ENCODE measurements at regions not wholly inside any gene's neighbourhood (a gene's known extent, or its start where the extent isn't known, plus 50 kb on each side); places are given as distances from the start of the nearest gene placed in this dataset.
"Not testable (repeated sequence)": the region's sequence is repeated elsewhere in the genome, so short reads cannot be mapped to it uniquely, and the experiment has no call there.

- no peak for DNase-seq
These were observed 155.0 kb upstream of the SULF2 start for GRCh38 chr20:47940101-47940813.

GRCh38 chr20:47936612-47937011 lies 151.3 kb upstream of the SULF2 start:
- no peak for DNase-seq

DNA sequence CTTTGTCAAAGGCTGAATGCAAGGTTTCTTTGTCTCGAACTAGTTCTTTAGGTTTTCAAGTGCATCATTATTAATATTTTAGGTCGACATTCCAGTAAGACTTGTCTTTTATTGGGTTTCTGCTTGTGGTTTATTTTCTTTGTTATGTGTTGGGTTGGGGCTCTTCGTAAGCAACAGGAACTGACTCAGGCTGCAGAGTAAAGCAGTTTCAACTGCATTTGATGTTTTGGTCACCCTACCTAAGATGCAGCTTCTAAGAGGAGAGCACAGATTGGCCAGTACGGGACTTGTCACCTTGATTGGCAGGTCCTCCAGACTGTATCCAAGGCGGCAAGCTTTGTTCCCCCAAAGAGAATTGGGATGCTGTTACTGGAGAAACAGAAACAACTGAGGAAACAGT lies 149.5 kb upstream of the SULF2 start:
- DNase-seq, result no peak

DNA sequence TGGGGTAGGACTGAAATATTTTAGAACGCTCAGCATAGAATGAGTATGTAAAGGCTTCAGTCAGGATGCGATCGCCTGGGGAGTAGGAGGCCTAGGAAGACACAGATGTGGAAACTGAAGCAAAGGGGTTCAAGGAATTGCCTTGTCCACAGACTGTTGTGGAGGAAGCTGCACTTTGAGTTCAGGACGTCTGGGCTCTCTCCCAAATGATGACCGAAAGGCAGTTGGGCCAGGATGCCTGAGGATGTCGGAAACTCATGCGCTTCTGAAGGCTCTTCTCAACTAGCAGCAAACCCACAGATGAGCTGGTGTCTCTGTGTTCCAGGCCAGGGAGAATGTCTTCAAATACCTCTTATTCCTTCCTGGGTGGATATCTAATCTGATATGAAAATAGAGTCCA lies 146.2 kb upstream of the SULF2 start:
- DNase-seq, result no peak

DNA sequence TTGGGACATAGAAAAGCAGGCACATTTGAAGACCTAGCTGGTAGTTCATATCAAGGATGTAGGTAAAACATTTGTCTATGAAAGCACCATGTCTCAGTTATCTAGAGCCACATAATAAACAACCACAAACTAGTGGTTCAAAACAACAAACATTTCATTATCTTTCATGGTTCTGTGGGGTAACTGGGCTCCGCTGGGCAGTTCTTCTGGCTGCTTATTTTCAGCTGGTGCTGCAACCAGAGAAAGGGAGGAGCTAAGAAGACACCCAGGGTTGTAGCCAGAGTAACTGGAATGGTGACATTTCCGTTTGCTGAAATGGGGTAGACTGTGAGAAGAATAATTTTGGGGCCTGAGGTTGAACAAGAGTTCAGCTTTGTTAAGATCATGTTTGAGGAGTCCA lies 145.7 kb upstream of the SULF2 start:
- DNase-seq, result no peak

GRCh38 chr20:47929368-47930115 lies 144.3 kb upstream of the SULF2 start:
- no peak for DNase-seq

DNA sequence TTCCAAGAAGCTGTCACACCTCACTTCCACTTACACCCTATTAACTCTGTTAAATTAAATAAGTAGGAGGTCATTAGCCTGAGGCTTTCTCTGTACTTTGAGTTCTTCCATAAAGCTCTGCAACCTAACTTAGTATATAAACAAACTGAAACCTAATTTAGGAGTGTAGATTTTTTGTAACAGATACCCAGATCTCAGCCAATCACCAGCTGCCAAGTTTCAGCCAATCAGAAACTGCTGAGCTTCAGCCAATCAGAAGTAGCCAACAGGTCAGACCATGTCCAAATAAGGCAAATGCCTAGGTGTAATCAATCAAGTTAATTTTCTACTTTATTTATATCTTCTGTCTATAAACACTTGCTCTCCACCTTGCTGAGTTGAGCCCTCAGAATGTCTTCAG lies 142.7 kb upstream of the SULF2 start:
- no peak for DNase-seq

GRCh38 chr20:47927385-47927851 lies 142.1 kb upstream of the SULF2 start:
- DNase-seq, result no peak

- DNase-seq, result no peak
These were observed 141.4 kb upstream of the SULF2 start for GRCh38 chr20:47926731-47927130.

DNA sequence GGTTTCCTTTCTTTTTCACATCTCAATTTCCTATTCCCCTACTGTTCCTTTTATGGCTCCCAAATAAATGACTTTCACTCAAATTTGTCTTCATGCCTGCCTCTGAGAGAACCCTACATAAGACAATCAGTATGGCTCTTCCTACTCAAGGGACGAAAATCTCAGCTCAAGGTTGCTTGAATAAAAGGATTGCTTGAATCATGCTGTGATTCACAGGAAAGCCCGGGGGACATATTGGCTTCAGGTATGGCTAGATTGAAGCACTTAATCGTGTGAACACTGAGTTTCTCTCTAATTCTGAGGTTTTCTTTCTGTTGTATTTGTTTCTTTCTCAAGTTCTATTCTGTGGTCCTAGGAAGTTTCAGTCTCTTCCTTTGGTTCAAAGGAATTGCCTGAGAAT lies 140.3 kb upstream of the SULF2 start:
- DNase-seq, result no peak

DNA sequence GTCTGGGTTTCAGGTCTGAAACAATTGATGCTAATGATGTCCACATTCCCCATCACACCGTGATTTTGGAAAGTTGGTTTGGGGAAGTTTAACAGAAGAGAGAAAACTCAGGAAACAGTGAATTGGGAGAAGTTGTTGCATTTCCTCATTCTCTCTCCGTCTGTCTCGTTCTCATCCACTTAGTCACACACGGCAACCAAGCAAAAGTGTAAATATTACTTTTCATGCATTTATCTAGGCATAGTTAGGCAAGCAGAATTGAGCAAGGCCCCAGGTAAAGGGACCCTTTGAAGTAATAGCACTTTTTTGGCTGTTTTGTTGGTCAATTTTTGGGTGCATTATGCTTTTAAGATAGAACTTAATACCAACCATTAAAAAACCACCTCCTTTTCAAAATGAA lies 137.0 kb upstream of the SULF2 start:
- DNase-seq, result no peak

DNA sequence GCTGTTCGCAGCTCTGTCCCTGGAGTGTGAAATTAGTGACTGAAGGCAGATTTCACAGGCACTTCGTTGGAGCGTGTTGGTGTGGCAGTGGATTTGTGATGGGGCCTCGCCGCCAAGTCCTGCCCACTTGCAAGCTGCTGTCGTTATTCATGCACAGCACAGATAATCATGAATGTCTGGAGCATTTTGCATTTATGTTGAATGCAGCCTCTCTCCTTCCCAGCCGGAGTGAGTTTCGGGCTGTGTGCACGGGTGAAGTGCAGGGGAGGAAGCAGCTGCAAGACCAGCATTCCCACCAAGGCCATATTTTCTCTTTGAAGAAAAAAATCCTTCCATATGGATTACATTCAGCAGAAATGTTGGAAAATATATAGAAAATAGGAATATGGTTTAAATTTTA lies 136.5 kb upstream of the SULF2 start:
- DNase-seq, result not testable (repeated sequence)

- DNase-seq, result no peak
These were observed 136.1 kb upstream of the SULF2 start for GRCh38 chr20:47921408-47921807.

DNA sequence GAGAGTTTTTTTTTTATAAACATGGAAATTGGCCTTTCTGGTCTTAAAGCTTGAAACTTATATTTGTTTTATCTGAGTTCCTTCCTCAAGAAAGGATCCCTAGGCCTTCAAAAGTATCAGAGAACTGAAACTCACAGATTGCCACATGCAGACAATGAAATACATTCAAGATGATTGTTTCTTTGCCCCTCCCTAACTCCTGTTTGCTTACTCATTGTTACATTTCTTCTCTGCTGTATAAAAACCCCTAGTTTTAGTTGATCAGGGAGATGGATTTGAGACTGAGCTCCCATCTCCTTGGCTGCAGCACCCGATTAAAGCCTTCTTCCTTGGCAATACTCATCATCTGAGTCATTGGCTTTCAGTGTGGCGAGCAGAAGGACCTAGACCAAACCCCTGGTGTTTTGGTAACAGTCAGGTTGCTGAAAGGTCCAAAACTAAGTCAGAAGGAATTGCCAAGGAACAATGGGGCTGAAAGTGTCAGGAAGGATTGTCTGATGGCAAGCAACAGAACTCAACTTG lies 132.3 kb upstream of the SULF2 start:
- DNase-seq, result no peak

DNA sequence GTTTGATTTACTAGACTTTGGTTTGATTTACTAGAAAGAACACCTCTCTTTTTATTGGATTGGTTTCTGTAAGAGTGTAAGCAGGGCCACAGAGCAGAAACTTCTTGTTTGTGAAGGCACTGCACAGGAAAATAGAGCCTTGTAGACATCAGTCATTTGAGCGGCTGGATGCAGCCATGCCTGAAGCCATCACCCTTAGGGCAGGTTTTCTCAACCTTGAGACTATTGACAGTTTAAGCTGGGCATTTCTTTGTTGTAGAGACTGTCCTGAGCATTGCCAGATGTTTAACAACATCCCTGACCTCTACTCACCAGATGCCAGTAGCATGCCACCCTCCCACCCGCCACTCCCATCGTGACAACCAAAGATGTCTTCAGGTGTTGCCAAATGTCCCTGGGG lies 130.2 kb upstream of the SULF2 start:
- DNase-seq, result no peak

DNA sequence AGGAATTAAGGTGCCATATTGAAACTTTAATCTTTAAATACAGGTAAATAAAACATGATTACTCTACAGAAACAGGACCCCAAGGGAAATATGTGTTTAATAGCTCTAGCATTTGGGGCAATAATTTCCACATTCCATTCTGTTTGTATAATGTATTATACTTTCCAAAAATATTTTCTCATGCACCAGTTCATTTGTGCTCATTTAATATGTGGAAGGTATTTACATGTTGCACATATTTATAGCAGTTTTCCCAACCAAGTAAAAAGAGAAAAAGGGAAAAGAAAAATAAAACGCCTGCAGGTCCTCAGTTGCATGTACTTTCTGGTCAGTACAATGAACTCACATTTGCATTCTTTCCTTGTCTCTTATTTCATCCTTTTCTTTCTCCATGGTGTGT lies 129.5 kb upstream of the SULF2 start:
- no peak for DNase-seq

DNA sequence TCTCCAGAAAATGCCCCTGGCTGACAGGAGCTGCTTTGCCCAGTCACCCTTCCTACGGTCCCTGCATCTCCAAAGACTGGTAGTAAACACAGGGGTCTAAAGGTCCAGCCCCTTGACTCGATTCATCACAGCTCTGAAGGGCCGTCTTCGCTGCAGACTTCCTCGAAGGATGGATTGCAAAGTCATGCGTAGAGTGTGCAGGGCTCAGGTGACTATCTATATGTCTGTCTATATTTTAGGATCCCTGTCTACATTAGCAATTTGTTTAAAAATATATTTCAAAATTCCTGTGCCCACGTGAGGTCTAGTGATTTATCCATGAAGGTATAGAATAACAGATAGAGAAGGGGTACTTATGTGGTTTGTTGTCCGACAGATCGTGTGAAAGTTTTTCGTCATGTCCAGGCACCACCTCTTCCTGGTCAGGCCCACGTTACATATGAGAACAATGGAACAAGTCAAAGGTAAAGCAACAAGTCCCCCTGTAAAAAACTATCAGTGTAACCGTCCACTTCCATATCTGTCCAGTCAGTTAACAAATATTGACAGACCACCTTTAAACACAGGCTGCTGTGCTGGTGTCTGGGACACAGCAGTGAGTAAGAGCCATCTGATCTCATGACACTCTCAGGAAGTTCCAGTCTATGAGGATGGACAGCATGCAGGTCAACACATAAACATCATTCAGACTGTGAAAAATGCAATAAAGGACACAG lies 127.7 kb upstream of the SULF2 start:
- not testable (repeated sequence) for DNase-seq

GRCh38 chr20:47912165-47912564 lies 126.9 kb upstream of the SULF2 start:
- not testable (repeated sequence) for DNase-seq

GRCh38 chr20:47909696-47910369 lies 124.6 kb upstream of the SULF2 start:
- DNase-seq, result not testable (repeated sequence)

DNA sequence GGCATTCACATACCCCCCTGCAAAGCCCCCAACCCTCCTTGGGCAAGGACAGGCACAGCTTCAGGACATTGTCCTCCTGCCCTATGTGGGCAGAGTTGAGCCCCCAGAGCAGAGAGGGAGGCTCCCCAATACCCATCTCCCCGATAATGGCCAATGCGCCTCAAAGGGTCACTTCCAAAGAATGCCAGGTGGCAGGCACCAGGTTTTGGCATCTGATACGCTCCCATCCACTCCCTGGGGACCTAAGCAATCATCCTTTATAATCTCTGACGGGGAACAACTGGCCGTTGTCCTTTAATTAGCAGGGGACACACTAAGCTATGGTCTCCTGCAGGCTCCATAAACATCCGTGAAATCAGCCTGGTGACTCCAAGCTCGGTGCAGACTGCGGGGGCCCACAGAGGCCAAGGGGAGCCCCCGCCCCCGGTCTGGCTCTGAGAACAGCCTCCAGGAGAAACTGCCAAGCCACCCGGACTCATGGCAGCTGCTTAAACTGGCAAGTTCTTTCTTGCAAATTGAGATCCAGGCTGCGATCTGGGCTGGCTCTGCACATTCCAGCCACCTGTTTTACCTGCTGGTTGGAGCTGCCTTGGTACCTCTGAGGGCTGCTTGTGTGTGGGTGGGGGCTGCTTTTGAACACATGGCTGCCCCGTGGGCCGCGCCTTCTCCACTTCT lies 123.2 kb upstream of the SULF2 start:
- not testable (repeated sequence) for DNase-seq

GRCh38 chr20:47907951-47908350 lies 122.7 kb upstream of the SULF2 start:
- not testable (repeated sequence) for DNase-seq

DNA sequence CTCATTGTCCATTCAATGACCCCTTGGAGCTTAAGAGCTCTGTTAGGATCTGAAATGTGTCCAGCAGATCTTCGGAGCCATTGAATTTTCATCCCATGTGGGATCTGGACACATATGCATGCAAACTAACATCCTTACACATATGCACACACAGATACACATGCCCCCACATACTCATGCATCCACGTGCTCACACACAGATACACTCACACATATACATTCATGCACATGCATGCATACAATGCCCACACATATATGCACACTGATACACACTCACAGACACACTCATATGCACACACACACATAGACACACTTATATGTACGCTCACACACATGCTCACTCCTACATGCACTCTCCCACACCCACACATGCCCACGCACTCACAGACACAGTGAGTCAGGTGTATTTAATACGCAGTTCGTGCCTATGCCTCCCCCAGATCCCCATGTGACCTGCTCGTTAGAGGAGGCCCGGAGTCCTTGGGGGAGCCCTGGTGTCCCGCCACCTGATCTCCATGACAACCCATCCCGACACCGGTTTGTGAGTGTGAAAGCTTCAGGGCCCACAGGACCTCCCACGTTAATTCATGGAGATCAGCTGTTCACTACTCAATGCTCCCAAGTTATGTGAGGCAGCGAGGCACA lies 121.9 kb upstream of the SULF2 start:
- no peak for DNase-seq
